Liver (tissue), 8 donors: ENCODE measurements at regions not wholly inside any gene's neighbourhood (a gene's known extent, or its start where the extent isn't known, plus 50 kb on each side); places are given as distances from the start of the nearest gene placed in this dataset.

Source experiments
- DNase-seq: peaks from one replicate; pipeline ENCODE4 v3.0.0-alpha.2; 2017; ENCODE audit warnings: low spot score
- H3K27ac ChIP-seq, 2 donors: one replicate each; pipeline ENCODE4 v1.7.0; 2013; ENCODE audit warnings: inconsistent platforms in 2 of 2, low read length in 2 of 2, control low read depth in 1 of 2, low read depth in 1 of 2, mild to moderate bottlenecking in 1 of 2
- H3K27me3 ChIP-seq, 4 donors: one replicate each; pipeline versions ENCODE4 v1.6.1 to v1.7.0; 2013; ENCODE audit warnings: low read length in 3 of 4, inconsistent platforms in 1 of 4, mild to moderate bottlenecking in 1 of 4, moderate library complexity in 1 of 4; ENCODE audit not compliant: control insufficient read depth in 4 of 4, insufficient read depth in 4 of 4
- H3K36me3 ChIP-seq, 4 donors: one replicate each; pipeline versions ENCODE4 v1.6.1 to v1.7.0; 2013; ENCODE audit warnings: low read length in 3 of 4, mild to moderate bottlenecking in 3 of 4, low read depth in 1 of 4, moderate library complexity in 1 of 4; ENCODE audit not compliant: control insufficient read depth in 4 of 4, insufficient read depth in 3 of 4
- H3K4me1 ChIP-seq, 4 donors: one replicate each; pipeline versions ENCODE4 v1.6.1 to v1.7.0; 2013; ENCODE audit warnings: low read length in 3 of 4, mild to moderate bottlenecking in 3 of 4, moderate library complexity in 1 of 4; ENCODE audit not compliant: control insufficient read depth in 4 of 4, insufficient read depth in 4 of 4
- H3K4me3 ChIP-seq, 3 donors: one replicate each; pipeline versions ENCODE4 v1.6.1 to v1.7.0; 2013; ENCODE audit warnings: low read length in 3 of 3, control low read depth in 1 of 3, low read depth in 1 of 3, mild to moderate bottlenecking in 1 of 3
- H3K9ac ChIP-seq, 2 donors: one replicate each; pipeline ENCODE4 v1.7.0; 2013; ENCODE audit warnings: low read length in 2 of 2, mild to moderate bottlenecking in 2 of 2, moderate library complexity in 2 of 2, control low read depth in 1 of 2, low read depth in 1 of 2
- H3K9me3 ChIP-seq, 4 donors: one replicate each; pipeline versions ENCODE4 v1.6.1 to v1.7.0; 2013; ENCODE audit warnings: low read length in 3 of 4; ENCODE audit not compliant: control insufficient read depth in 4 of 4
- CTCF ChIP-seq: fragments of 150-350 bp; IDR thresholded peaks from 2 replicates; pipeline ENCODE4 v1.5.1; 2017; ENCODE audit warnings: improper control_type of control experiment, low read depth, low read length; ENCODE audit not compliant: missing input control
- FOXA1 ChIP-seq: IDR thresholded peaks from 2 replicates; pipeline ENCODE4 v1.6.1; 2016; ENCODE audit warnings: antibody characterized with exemption
- FOXA2 ChIP-seq: IDR thresholded peaks from 2 replicates; pipeline ENCODE4 v1.6.1; 2016; ENCODE audit warnings: antibody characterized with exemption
- HNF4A ChIP-seq, 2 donors: conservative IDR thresholded peaks; 2 replicates each; pipeline ENCODE4 v1.6.1; 2016; ENCODE audit warnings: antibody characterized with exemption in 2 of 2, mild to moderate bottlenecking in 2 of 2
- HNF4G ChIP-seq: IDR thresholded peaks from 2 replicates; pipeline ENCODE4 v1.6.1; 2016; ENCODE audit warnings: antibody characterized with exemption
- JUND ChIP-seq, 2 donors: IDR thresholded peaks; 2 replicates each; pipeline ENCODE4 v1.6.1; 2016; ENCODE audit warnings: antibody characterized with exemption in 2 of 2
- MAX ChIP-seq: IDR thresholded peaks from 2 replicates; pipeline ENCODE4 v1.6.1; 2016; ENCODE audit warnings: antibody characterized with exemption
- NR2F2 ChIP-seq: IDR thresholded peaks from 2 replicates; pipeline ENCODE4 v1.6.1; 2016; ENCODE audit warnings: antibody characterized with exemption
- RAD21 ChIP-seq, 2 donors: IDR thresholded peaks; 2 replicates each; pipeline ENCODE4 v1.6.1; 2016; ENCODE audit warnings: antibody characterized with exemption in 2 of 2, mild to moderate bottlenecking in 2 of 2
- RXRA ChIP-seq, 2 donors: IDR thresholded peaks; 2 replicates each; pipeline ENCODE4 v1.6.1; 2017 to 2018; ENCODE audit warnings: antibody characterized with exemption in 2 of 2, mild to moderate bottlenecking in 1 of 2
- SP1 ChIP-seq: IDR thresholded peaks from 2 replicates; pipeline ENCODE4 v1.6.1; 2018; ENCODE audit warnings: antibody characterized with exemption, mild to moderate bottlenecking
- TAF1 ChIP-seq: conservative IDR thresholded peaks from 2 replicates; pipeline ENCODE4 v1.6.1; 2016; ENCODE audit warnings: antibody characterized with exemption, mild to moderate bottlenecking
- YY1 ChIP-seq: IDR thresholded peaks from 2 replicates; pipeline ENCODE4 v1.6.1; 2016; ENCODE audit warnings: antibody characterized with exemption, mild to moderate bottlenecking
- WGBS: extraction: QIAGEN DNeasy Blood & Tissue Kit; methylation state at CpG from one replicate; pipeline ENCODE4 v1.1.7; 2013; 5-methylcytosine and 5-hydroxymethylcytosine counted together
- TF ChIP-seq, protein P1 (sequence below): IDR thresholded peaks from 2 replicates; pipeline ENCODE4 v1.6.1; 2016; ENCODE audit warnings: antibody characterized with exemption, mild to moderate bottlenecking
- TF ChIP-seq, protein P2 (sequence below): IDR thresholded peaks from 2 replicates; pipeline ENCODE4 v1.6.1; 2016; ENCODE audit warnings: antibody characterized with exemption
- TF ChIP-seq, protein P3 (sequence below): IDR thresholded peaks from 2 replicates; pipeline ENCODE4 v1.6.1; 2016; ENCODE audit warnings: antibody characterized with exemption
- donor health status: healthy.
- donor health status: healthy.
- donor health status: healthy.
- donor health status: healthy.
- donor health status: healthy.

DNA sequence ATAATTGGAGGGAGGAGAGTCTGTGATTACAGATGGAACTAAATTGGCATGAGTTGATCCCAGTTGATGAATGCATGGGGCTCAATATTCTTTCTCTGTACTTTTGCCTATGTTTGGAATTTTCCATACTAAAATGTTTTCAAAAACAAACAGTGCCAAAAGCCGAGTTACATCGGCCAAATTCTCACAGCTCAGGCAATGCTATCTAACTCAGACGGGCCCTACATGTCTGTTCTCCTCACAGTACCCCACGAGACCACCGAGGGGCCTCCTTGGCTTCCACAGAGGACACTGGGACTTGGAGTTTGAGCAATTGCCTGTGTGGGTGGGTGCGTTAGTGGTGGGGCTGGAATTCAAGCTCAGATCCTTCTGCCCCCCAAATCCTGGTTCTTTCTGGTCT is 413.2 kb downstream of the CDH26 start:
- Histone ChIP-seq H3K27me3 (no peaks in the 10 kb centered on the region), H3K4me3 (no peak overlapping the region), H3K27ac (no peak overlapping the region), H3K9ac (no peak overlapping the region), H3K9me3 (no peaks in the 10 kb centered on the region), H3K36me3 (no peaks in the 10 kb centered on the region), H3K4me1 (no peaks in the 10 kb centered on the region)
- whole genome bisulfite sequencing: 60% methylated on average over 6 of the region's 6 CpGs
- no peak for DNase-seq
- TF ChIP-seq FOXA1 (no peak), HNF4G (no peak), FOXA2 (no peak), HNF4A (conservative IDR thresholded peaks at IDR 0.05) (no peak), RXRA (IDR thresholded peaks at IDR 0.05) (no peak), MAX (no peak), TAF1 (no peak)
- TF ChIP-seq, protein P1, sequence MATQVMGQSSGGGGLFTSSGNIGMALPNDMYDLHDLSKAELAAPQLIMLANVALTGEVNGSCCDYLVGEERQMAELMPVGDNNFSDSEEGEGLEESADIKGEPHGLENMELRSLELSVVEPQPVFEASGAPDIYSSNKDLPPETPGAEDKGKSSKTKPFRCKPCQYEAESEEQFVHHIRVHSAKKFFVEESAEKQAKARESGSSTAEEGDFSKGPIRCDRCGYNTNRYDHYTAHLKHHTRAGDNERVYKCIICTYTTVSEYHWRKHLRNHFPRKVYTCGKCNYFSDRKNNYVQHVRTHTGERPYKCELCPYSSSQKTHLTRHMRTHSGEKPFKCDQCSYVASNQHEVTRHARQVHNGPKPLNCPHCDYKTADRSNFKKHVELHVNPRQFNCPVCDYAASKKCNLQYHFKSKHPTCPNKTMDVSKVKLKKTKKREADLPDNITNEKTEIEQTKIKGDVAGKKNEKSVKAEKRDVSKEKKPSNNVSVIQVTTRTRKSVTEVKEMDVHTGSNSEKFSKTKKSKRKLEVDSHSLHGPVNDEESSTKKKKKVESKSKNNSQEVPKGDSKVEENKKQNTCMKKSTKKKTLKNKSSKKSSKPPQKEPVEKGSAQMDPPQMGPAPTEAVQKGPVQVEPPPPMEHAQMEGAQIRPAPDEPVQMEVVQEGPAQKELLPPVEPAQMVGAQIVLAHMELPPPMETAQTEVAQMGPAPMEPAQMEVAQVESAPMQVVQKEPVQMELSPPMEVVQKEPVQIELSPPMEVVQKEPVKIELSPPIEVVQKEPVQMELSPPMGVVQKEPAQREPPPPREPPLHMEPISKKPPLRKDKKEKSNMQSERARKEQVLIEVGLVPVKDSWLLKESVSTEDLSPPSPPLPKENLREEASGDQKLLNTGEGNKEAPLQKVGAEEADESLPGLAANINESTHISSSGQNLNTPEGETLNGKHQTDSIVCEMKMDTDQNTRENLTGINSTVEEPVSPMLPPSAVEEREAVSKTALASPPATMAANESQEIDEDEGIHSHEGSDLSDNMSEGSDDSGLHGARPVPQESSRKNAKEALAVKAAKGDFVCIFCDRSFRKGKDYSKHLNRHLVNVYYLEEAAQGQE: no peak

GRCh38 chr20:60372275-60372674 is 414.1 kb downstream of the CDH26 start:
- no peak for DNase-seq

More at GRCh38 chr20:60372275-60372674, 414.1 kb downstream of the CDH26 start:
- H3K9me3 ChIP-seq: no peaks in the 10 kb centered on the region
- H3K27me3 ChIP-seq: peaks cover 0 to 2% (median 0%) of the 10 kb centered on the region in 4 donors
- 68% methylated on average over 1 of the region's 1 CpG for WGBS
- H3K27ac ChIP-seq: no peak overlapping the region
- no peak for TF ChIP-seq CTCF
- TF ChIP-seq YY1: no peak
- TF ChIP-seq TAF1: no peak
- no peak for TF ChIP-seq HNF4A (conservative IDR thresholded peaks at IDR 0.05)
- no peak for TF ChIP-seq RXRA (IDR thresholded peaks at IDR 0.05)
- TF ChIP-seq JUND (IDR thresholded peaks at IDR 0.05): no peak
- TF ChIP-seq NR2F2: no peak
- TF ChIP-seq, protein P1: no peak
- TF ChIP-seq HNF4G: no peak
- TF ChIP-seq, protein P2, sequence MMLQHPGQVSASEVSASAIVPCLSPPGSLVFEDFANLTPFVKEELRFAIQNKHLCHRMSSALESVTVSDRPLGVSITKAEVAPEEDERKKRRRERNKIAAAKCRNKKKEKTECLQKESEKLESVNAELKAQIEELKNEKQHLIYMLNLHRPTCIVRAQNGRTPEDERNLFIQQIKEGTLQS: no peak
- no peak for TF ChIP-seq RAD21 (IDR thresholded peaks at IDR 0.05)
- TF ChIP-seq, protein P3, sequence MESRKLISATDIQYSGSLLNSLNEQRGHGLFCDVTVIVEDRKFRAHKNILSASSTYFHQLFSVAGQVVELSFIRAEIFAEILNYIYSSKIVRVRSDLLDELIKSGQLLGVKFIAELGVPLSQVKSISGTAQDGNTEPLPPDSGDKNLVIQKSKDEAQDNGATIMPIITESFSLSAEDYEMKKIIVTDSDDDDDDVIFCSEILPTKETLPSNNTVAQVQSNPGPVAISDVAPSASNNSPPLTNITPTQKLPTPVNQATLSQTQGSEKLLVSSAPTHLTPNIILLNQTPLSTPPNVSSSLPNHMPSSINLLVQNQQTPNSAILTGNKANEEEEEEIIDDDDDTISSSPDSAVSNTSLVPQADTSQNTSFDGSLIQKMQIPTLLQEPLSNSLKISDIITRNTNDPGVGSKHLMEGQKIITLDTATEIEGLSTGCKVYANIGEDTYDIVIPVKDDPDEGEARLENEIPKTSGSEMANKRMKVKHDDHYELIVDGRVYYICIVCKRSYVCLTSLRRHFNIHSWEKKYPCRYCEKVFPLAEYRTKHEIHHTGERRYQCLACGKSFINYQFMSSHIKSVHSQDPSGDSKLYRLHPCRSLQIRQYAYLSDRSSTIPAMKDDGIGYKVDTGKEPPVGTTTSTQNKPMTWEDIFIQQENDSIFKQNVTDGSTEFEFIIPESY: no peak
- TF ChIP-seq SP1: no peak
- H3K4me3 ChIP-seq: no peak overlapping the region
- H3K36me3 ChIP-seq: no peaks in the 10 kb centered on the region
- no peaks in the 10 kb centered on the region for H3K4me1 ChIP-seq
- H3K9ac ChIP-seq: no peak overlapping the region
